ENCODE measurements at regions not wholly inside any gene's neighbourhood (a gene's known extent, or its start where the extent isn't known, plus 50 kb on each side); places are given as distances from the start of the nearest gene placed in this dataset.

DNA sequence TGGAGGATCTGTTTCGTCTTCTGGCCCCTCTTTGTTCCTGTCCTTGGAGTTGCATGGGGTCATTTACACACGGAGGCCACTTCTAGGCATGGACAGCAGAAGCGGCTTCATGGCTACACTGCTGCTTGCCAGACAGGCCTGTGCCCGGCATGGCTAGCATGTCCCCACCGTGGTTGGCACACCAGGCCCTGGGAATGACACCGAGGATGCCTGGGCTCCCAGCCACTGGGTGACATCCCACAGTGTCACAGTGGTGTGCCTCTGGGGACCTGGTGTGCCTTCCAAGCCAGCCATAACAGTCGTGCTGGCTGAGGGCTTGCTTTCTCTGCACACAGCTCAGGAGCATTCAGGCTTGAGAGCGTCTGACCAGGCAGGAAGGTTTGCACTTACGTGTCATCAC is 910.1 kb downstream of the TBC1D22A start:
- TF ChIP-seq, protein P1, sequence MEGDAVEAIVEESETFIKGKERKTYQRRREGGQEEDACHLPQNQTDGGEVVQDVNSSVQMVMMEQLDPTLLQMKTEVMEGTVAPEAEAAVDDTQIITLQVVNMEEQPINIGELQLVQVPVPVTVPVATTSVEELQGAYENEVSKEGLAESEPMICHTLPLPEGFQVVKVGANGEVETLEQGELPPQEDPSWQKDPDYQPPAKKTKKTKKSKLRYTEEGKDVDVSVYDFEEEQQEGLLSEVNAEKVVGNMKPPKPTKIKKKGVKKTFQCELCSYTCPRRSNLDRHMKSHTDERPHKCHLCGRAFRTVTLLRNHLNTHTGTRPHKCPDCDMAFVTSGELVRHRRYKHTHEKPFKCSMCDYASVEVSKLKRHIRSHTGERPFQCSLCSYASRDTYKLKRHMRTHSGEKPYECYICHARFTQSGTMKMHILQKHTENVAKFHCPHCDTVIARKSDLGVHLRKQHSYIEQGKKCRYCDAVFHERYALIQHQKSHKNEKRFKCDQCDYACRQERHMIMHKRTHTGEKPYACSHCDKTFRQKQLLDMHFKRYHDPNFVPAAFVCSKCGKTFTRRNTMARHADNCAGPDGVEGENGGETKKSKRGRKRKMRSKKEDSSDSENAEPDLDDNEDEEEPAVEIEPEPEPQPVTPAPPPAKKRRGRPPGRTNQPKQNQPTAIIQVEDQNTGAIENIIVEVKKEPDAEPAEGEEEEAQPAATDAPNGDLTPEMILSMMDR (conservative IDR thresholded peaks at IDR 0.05; ENCODE audit: low read depth, low read length), result no peak
- no peak for TF ChIP-seq MXI1 (IDR thresholded peaks at IDR 0.05; ENCODE audit: borderline replicate concordance, low read depth, low read length)

All from IMR-90 (cell line).